Peyer's patch (tissue), 4 donors: ENCODE measurements at regions not wholly inside any gene's neighbourhood (a gene's known extent, or its start where the extent isn't known, plus 50 kb on each side); places are given as distances from the start of the nearest gene placed in this dataset.
A peak's percentile ranks its signal among the peaks of the same experiment; 100 is the strongest.

ENCODE experiments used
- DNase-seq, 3 donors: peaks; one replicate each; pipeline ENCODE4 v3.0.0-alpha.2; 2017 to 2019
- H3K27ac ChIP-seq, 4 donors: fragments of 200-600 bp; sonication (generic); one replicate each; pipeline ENCODE4 v1.5.1; 2016 to 2019
- H3K27me3 ChIP-seq, 2 donors: fragments of 200-600 bp; sonication (generic); one replicate each; pipeline ENCODE4 v1.5.1; 2019
- H3K36me3 ChIP-seq, 3 donors: fragments of 200-600 bp; sonication (generic); one replicate each; pipeline ENCODE4 v1.5.1; 2016 to 2019
- H3K4me1 ChIP-seq, 4 donors: fragments of 200-600 bp; sonication (generic); one replicate each; pipeline ENCODE4 v1.5.1; 2016 to 2019
- H3K4me3 ChIP-seq, 4 donors: fragments of 200-600 bp; sonication (generic); 1 replicate in 3 of 4; 2 replicates in 1 of 4; pipeline ENCODE4 v1.5.1; 2016 to 2019; ENCODE audit warnings: mild to moderate bottlenecking in 1 of 4
- H3K9me3 ChIP-seq, 4 donors: fragments of 200-600 bp; sonication (generic); one replicate each; pipeline ENCODE4 v1.5.1; 2016 to 2019; ENCODE audit warnings: mild to moderate bottlenecking in 1 of 4
- POLR2A ChIP-seq, 2 donors: fragments of 450-650 bp; IDR thresholded peaks; one replicate each; pipeline ENCODE4 v1.5.1; 2017; ENCODE audit warnings: antibody characterized with exemption in 2 of 2, mild to moderate bottlenecking in 2 of 2, moderate library complexity in 2 of 2
- TF ChIP-seq, protein P1 (sequence below), 6 experiments: fragments of 450-650 bp in 4 of 6; fragments of 200-600 bp in 2 of 6; sonication (generic) in 1 of 6; IDR thresholded peaks; one replicate each; pipeline ENCODE4 v1.5.1; 2017 to 2019; ENCODE audit warnings: antibody characterized with exemption in 6 of 6, mild to moderate bottlenecking in 3 of 6, moderate library complexity in 1 of 6

- Histone ChIP-seq H3K9me3 (no peaks in the 10 kb centered on the region), H3K27ac (no peak overlapping the region), H3K36me3 (no peaks in the 10 kb centered on the region), H3K4me3 (no peak overlapping the region), H3K4me1 (no peaks in the 10 kb centered on the region), H3K27me3 (no peaks in the 10 kb centered on the region)
- TF ChIP-seq, protein P1, sequence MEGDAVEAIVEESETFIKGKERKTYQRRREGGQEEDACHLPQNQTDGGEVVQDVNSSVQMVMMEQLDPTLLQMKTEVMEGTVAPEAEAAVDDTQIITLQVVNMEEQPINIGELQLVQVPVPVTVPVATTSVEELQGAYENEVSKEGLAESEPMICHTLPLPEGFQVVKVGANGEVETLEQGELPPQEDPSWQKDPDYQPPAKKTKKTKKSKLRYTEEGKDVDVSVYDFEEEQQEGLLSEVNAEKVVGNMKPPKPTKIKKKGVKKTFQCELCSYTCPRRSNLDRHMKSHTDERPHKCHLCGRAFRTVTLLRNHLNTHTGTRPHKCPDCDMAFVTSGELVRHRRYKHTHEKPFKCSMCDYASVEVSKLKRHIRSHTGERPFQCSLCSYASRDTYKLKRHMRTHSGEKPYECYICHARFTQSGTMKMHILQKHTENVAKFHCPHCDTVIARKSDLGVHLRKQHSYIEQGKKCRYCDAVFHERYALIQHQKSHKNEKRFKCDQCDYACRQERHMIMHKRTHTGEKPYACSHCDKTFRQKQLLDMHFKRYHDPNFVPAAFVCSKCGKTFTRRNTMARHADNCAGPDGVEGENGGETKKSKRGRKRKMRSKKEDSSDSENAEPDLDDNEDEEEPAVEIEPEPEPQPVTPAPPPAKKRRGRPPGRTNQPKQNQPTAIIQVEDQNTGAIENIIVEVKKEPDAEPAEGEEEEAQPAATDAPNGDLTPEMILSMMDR (IDR thresholded peaks at IDR 0.05): no peak
- no peak for TF ChIP-seq POLR2A (IDR thresholded peaks at IDR 0.05)
- no peak for DNase-seq
Measured at GRCh38 chr5:69001627-69002026, 92.2 kb upstream of the SLC30A5 start.

GRCh38 chr5:69004127-69004526 lies 89.7 kb upstream of the SLC30A5 start:
- no peak overlapping the region for H3K4me3 ChIP-seq
- DNase-seq: no peak
- H3K27me3 ChIP-seq: no peaks in the 10 kb centered on the region
- no peak overlapping the region for H3K27ac ChIP-seq
- TF ChIP-seq, protein P1 (IDR thresholded peaks at IDR 0.05): no peak
- no peak for TF ChIP-seq POLR2A (IDR thresholded peaks at IDR 0.05)
- no peaks in the 10 kb centered on the region for H3K9me3 ChIP-seq
- H3K36me3 ChIP-seq: no peaks in the 10 kb centered on the region
- no peaks in the 10 kb centered on the region for H3K4me1 ChIP-seq

DNA sequence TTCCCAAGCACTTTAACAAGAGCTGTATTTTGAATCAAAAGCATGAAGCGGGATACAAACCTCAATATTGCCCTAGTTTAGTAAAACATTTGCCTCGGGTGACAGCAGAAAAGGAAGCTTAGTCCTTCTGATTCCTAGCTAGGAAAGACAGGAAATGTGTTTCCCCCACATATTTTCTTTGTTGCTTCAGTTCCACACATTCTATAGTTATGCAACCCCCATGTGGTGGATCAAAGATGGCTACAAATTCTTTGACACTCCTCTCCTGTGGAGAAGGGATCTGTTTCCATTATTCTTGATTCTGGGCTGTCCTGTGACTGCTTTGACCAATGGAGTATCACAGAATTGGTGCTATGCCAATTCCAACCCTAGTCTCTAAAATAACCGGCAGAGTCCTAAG lies 89.1 kb upstream of the SLC30A5 start:
- no peak for DNase-seq
- Histone ChIP-seq H3K9me3 (no peaks in the 10 kb centered on the region), H3K4me1 (no peaks in the 10 kb centered on the region), H3K36me3 (no peaks in the 10 kb centered on the region), H3K27ac (no peak overlapping the region), H3K27me3 (no peaks in the 10 kb centered on the region), H3K4me3 (no peak overlapping the region)
- TF ChIP-seq, protein P1 (IDR thresholded peaks at IDR 0.05): no peak
- no peak for TF ChIP-seq POLR2A (IDR thresholded peaks at IDR 0.05)

- Histone ChIP-seq H3K9me3 (no peaks in the 10 kb centered on the region), H3K27ac (no peak overlapping the region), H3K4me1 (no peaks in the 10 kb centered on the region), H3K4me3 (no peak overlapping the region), H3K27me3 (no peaks in the 10 kb centered on the region), H3K36me3 (no peaks in the 10 kb centered on the region)
- DNase-seq: no peak
- no peak for TF ChIP-seq POLR2A (IDR thresholded peaks at IDR 0.05)
- TF ChIP-seq, protein P1 (IDR thresholded peaks at IDR 0.05): no peak
Measured at GRCh38 chr5:69006030-69006429, 87.8 kb upstream of the SLC30A5 start.

DNA sequence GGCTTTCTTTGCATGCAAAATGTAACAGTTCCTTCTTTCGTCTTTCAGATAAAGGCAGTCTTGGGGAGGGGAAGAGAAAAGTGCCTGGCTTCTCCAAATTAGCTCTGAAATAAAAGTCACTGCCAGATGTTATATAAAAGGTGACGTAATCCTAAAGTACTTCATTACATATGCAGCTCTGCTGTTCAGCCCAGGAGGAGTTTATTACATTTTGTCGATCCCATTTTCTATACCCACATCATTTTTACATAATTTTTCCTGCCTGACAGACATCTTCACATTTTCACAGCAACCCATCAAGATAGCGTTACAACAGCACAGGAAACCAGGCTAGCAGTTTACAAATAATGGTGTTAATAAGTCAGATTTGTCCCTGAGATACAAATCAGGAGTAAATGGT lies 86.7 kb upstream of the SLC30A5 start:
- no peak overlapping the region for H3K27ac ChIP-seq
- H3K36me3 ChIP-seq: no peaks in the 10 kb centered on the region
- no peak for TF ChIP-seq POLR2A (IDR thresholded peaks at IDR 0.05)
- TF ChIP-seq, protein P1 (IDR thresholded peaks at IDR 0.05): no peak
- no peak for DNase-seq
- H3K4me3 ChIP-seq: no peak overlapping the region
- H3K4me1 ChIP-seq: no peaks in the 10 kb centered on the region
- H3K27me3 ChIP-seq: no peaks in the 10 kb centered on the region
- H3K9me3 ChIP-seq: no peaks in the 10 kb centered on the region

DNA sequence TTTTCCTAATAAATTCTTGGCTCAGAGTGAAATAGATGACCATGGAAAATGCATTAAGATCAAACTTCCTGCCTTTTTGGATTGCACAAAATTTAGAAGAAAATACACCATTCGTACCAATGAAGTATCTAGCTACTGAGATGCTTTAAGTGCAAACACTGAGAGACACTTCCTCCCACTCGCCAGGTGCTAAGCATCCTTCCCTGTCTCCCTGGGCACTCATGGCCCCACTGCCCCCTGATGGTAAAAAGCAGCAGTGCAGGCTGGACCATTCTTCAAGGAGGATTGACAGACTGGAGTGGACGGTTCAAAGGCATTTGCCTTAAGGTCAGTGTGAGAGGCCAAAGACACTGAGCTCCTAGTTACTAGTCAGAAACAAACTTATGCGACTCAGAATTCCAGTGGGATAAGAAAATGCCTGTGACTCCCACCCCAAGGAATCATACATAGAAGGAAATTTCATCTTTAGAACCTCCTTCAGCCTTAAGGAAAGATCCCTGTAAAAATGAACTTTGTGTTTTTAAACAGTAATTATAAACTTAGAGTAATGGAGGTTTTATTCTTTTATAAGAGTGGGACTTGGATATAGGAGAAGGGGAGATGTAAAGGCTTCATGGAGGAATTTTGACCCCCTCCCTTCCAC lies 86.0 kb upstream of the SLC30A5 start:
- peak; percentile 51 to 86 (median 72) for DNase-seq
- H3K4me1 ChIP-seq: no peaks in the 10 kb centered on the region
- TF ChIP-seq, protein P1 (IDR thresholded peaks at IDR 0.05): peak; percentile 29 to 76 (median 70)
- no peak for TF ChIP-seq POLR2A (IDR thresholded peaks at IDR 0.05)

More for the DNA sequence above, 86.0 kb upstream of the SLC30A5 start:
- H3K9me3 ChIP-seq: no peaks in the 10 kb centered on the region
- H3K4me3 ChIP-seq: no peak overlapping the region
- H3K27ac ChIP-seq: no peak overlapping the region
- H3K36me3 ChIP-seq: no peaks in the 10 kb centered on the region
- no peaks in the 10 kb centered on the region for H3K27me3 ChIP-seq
